GM10248 (cell line): ENCODE measurements at regions not wholly inside any gene's neighbourhood (a gene's known extent, or its start where the extent isn't known, plus 50 kb on each side); places are given as distances from the start of the nearest gene placed in this dataset.
"Not testable (repeated sequence)": the region's sequence is repeated elsewhere in the genome, so short reads cannot be mapped to it uniquely, and the experiment has no call there.

Experiments used
- CTCF ChIA-PET: fragments of 300-600 bp; sonication (Branson Sonifier 250); formaldehyde crosslinking; extraction: SDS; loops from one replicate; lab custom pipeline; 2021; ENCODE audit warnings: antibody characterized with exemption; lab: Yijun Ruan, JAX
- POLR2A ChIA-PET: fragments of 350-650 bp; sonication (Branson Sonifier 250); formaldehyde crosslinking; extraction: SDS; loops from one replicate; lab custom pipeline; 2020; ENCODE audit warnings: antibody characterized with exemption; lab: Yijun Ruan, JAX
- DNase-seq: peaks from one replicate; pipeline ENCODE4 v3.0.0; 2012; ENCODE audit errors: extremely low spot score
- CTCF ChIP-seq: IDR thresholded peaks from 2 replicates; pipeline ENCODE4 v1.5.1; 2012; ENCODE audit warnings: mild to moderate bottlenecking, low read depth; ENCODE audit errors: extremely low read depth, missing control alignments, control extremely low read depth

DNA sequence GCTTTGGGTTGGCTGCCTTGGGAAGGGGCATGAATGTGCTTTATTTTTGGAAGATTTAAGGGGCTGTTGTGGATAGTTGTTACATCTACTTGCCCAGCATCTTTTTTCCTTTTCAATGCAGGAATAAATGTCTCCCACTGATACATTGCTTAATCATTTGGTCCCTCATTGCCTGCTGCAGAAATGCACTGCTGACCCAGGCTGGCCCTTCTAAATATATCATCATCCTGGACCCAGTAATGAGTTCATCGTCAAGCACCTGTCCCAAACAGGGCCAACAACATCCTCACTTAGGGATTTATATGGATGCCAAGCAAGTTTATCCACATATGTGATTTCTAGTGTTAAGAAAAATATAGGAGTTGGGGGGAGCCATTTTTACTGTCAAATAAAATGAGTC is 67.2 kb downstream of the ASCL1 start:
- no peak for DNase-seq

GRCh38 chr12:103026643-103027042 is 69.2 kb downstream of the ASCL1 start:
- POLR2A ChIA-PET, DNase-seq: not testable (repeated sequence)
- CTCF ChIA-PET: interaction anchor here (1.3 kb wide), 1 partner anchor 70 kb away, joined by 3 read pairs; no protein-coding TSS in a partner anchor

More for the DNA sequence above, 67.2 kb downstream of the ASCL1 start:
- TF ChIP-seq CTCF: no peak
- ChIA-PET CTCF (interaction anchor here (1.1 to 1.3 kb wide), 2 partner anchors 9 to 13 kb away, joined by 3 read pairs; no protein-coding TSS in a partner anchor), POLR2A (no interaction called here)

DNA sequence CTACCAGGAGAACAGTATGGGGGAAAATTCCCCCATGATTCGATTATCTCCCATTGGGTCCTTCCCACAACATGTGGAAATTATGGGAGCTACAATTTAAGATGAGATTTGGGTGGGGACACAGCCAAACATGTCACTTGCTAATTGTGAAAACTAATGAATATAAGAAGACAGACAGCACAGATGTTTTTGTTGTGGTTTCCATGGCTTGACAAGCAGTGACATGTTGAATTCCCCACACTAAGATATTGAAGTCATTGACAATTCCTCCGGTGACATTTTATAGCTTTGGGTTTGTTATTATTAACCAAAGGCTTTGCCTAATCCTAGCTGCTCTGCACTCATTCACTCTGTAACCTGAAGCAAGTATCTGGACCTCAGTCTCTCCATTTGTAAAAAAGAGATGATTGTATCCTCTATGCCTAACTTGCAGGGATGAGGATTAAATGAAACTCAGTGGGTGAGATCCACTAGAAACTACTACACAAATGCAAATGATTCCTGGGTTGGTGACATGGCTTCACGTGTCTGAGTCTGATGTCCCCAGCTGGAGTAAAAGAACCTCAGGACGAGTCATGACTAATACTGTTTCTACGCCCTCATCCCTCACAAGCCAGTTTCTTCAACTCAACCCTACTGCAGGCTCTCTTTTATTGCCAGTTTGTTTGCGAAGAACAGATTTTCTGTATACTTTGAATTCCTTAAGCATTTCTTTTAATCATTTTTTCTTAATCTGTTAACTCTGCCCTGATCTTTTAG is 71.6 kb downstream of the ASCL1 start:
- no peak for DNase-seq
- no peak for TF ChIP-seq CTCF
- ChIA-PET CTCF (interaction anchor here (1.1 to 1.5 kb wide), 6 partner anchors 11 to 80 kb away, joined by 3 to 9 read pairs (median 3); no protein-coding TSS in a partner anchor), POLR2A (no interaction called here)

- ChIA-PET POLR2A (no interaction called here), CTCF (interaction anchor here (1.3 kb wide), 1 partner anchor 8 kb away, joined by 3 read pairs; no protein-coding TSS in a partner anchor)
- DNase-seq: peak; percentile 21
- no peak for TF ChIP-seq CTCF
Observed at GRCh38 chr12:103036581-103037214, 79.2 kb downstream of the ASCL1 start.

- TF ChIP-seq CTCF: no peak
- ChIA-PET CTCF (no interaction called here), POLR2A (no interaction called here)
- DNase-seq: no peak
Observed at GRCh38 chr12:103043531-103044486, 86.3 kb downstream of the ASCL1 start.

GRCh38 chr12:103046154-103046553 is 88.7 kb downstream of the ASCL1 start:
- ChIA-PET POLR2A (no interaction called here), CTCF (interaction anchor here (1.1 to 1.6 kb wide), 2 partner anchors 8 to 12 kb away, joined by 4 to 7 read pairs; no protein-coding TSS in a partner anchor)
- DNase-seq: no peak
- TF ChIP-seq CTCF: no peak
